ENCODE measurements at regions not wholly inside any gene's neighbourhood (a gene's known extent, or its start where the extent isn't known, plus 50 kb on each side); places are given as distances from the start of the nearest gene placed in this dataset.

- TF ChIP-seq CTCF (IDR thresholded peaks at IDR 0.05 in 2 of 3, conservative IDR thresholded peaks at IDR 0.05 in 1 of 3; ENCODE audit: borderline replicate concordance in 1 of 3, insufficient read depth in 1 of 3, low read depth in 2 of 3, low read length in 2 of 3): no peak
- no peak for TF ChIP-seq POLR2AphosphoS5 (IDR thresholded peaks at IDR 0.05; ENCODE audit: low read depth, low read length)
These were observed 104.9 kb downstream of the CHIC2 start for GRCh38 chr4:53959343-53960120.

Data from HCT116 (cell line).